T-helper 2 cell treated with Interferon-gamma antibody and Interleukin-4, amounts not matched to agents 100 ng/mL and 5 ng/mL, for 36 hours (primary cell): ENCODE measurements at regions not wholly inside any gene's neighbourhood (a gene's known extent, or its start where the extent isn't known, plus 50 kb on each side); places are given as distances from the start of the nearest gene placed in this dataset.

Experiments
- intact Hi-C: fragments of 100-400 bp; cut with micrococcal nuclease; formaldehyde crosslinking; loops from one replicate; pipeline ENCODE4 v1.15.1; 2023

- intact Hi-C loops = loop anchor here (2.0 to 10.0 kb wide), 3 partner anchors 17 to 517 kb away; no protein-coding TSS in a partner anchor
These were observed 493.0 kb upstream of the NR2F2 start for GRCh38 chr15:95837341-95838004.

GRCh38 chr15:95839367-95839782 is 491.1 kb upstream of the NR2F2 start:
- intact Hi-C loops = loop anchor here (1.0 to 10.0 kb wide), 5 partner anchors 15 to 555 kb away; no protein-coding TSS in a partner anchor

- intact Hi-C loops = no loop called here
These were observed 490.5 kb upstream of the NR2F2 start for GRCh38 chr15:95840004-95840403.

- intact Hi-C loops = no loop called here
These were observed 489.6 kb upstream of the NR2F2 start for GRCh38 chr15:95840855-95841254.

GRCh38 chr15:95842576-95842975 is 487.9 kb upstream of the NR2F2 start:
- intact Hi-C loops = no loop called here

GRCh38 chr15:95843241-95843910 is 487.1 kb upstream of the NR2F2 start:
- intact Hi-C loops = no loop called here

- intact Hi-C loops = no loop called here
These were observed 484.5 kb upstream of the NR2F2 start for GRCh38 chr15:95845862-95846515.

- intact Hi-C loops = no loop called here
These were observed 482.4 kb upstream of the NR2F2 start for GRCh38 chr15:95848126-95848525.

GRCh38 chr15:95850837-95851236 is 479.7 kb upstream of the NR2F2 start:
- intact Hi-C loops = no loop called here

GRCh38 chr15:95853350-95853749 is 477.1 kb upstream of the NR2F2 start:
- intact Hi-C loops = no loop called here

- intact Hi-C loops = no loop called here
These were observed 473.3 kb upstream of the NR2F2 start for GRCh38 chr15:95857124-95857757.

GRCh38 chr15:95857758-95858157 is 472.7 kb upstream of the NR2F2 start:
- intact Hi-C loops = no loop called here

- intact Hi-C loops = no loop called here
These were observed 470.1 kb upstream of the NR2F2 start for GRCh38 chr15:95860406-95860805.

- intact Hi-C loops = loop anchor here (1.0 kb wide), 1 partner anchor 25 kb away; no protein-coding TSS in a partner anchor
These were observed 466.0 kb upstream of the NR2F2 start for GRCh38 chr15:95864467-95864886.

GRCh38 chr15:95865330-95865739 is 465.2 kb upstream of the NR2F2 start:
- intact Hi-C loops = no loop called here

- intact Hi-C loops = no loop called here
These were observed 463.6 kb upstream of the NR2F2 start for GRCh38 chr15:95866711-95867440.

GRCh38 chr15:95868450-95868849 is 462.1 kb upstream of the NR2F2 start:
- intact Hi-C loops = no loop called here

GRCh38 chr15:95868970-95869369 is 461.5 kb upstream of the NR2F2 start:
- intact Hi-C loops = no loop called here

GRCh38 chr15:95869920-95870319 is 460.6 kb upstream of the NR2F2 start:
- intact Hi-C loops = loop anchor here (5.0 kb wide), 1 partner anchor 588 kb away; no protein-coding TSS in a partner anchor

- intact Hi-C loops = loop anchor here (5.0 kb wide), 1 partner anchor 590 kb away; no protein-coding TSS in a partner anchor
These were observed 458.1 kb upstream of the NR2F2 start for GRCh38 chr15:95872366-95872771.

GRCh38 chr15:95874637-95875036 is 455.9 kb upstream of the NR2F2 start:
- intact Hi-C loops = loop anchor here (2.0 to 5.0 kb wide), 2 partner anchors 428 to 592 kb away; no protein-coding TSS in a partner anchor
